ENCODE measurements at regions not wholly inside any gene's neighbourhood (a gene's known extent, or its start where the extent isn't known, plus 50 kb on each side); places are given as distances from the start of the nearest gene placed in this dataset.
A peak's percentile ranks its signal among the peaks of the same experiment; 100 is the strongest.

- Histone ChIP-seq H3K4me3 (no peak overlapping the region), H3K27me3 (no peaks in the 10 kb centered on the region), H3K27ac (peak overlapping the region in 3 of 4 donors; percentile 21 to 68 (median 68)), H3K9me3 (no peaks in the 10 kb centered on the region), H3K4me1 (peaks cover 0 to 36% (median 3%) of the 10 kb centered on the region in 3 donors), H3K36me3 (no peaks in the 10 kb centered on the region)
- no peak for TF ChIP-seq EP300 (IDR thresholded peaks at IDR 0.05)
- TF ChIP-seq CTCF (IDR thresholded peaks at IDR 0.05), result no peak
- no peak for TF ChIP-seq POLR2A (IDR thresholded peaks at IDR 0.05)
- no peak for TF ChIP-seq POLR2AphosphoS5 (IDR thresholded peaks at IDR 0.05)
- no peak for ATAC-seq
- 46 to 70% methylated on average over 5 of the region's 5 CpGs for WGBS, 2 donors (ENCODE audit: low coverage in 1 of 2)
Measured at GRCh38 chr13:30113551-30113950, 193.8 kb downstream of the KATNAL1 start.

- WGBS, 2 donors (ENCODE audit: low coverage in 1 of 2), result 11 to 15% methylated on average over 12 to 13 of the region's 19 CpGs
- Histone ChIP-seq H3K27ac (peak overlapping the region in 2 of 4 donors; percentile 68), H3K9me3 (no peaks in the 10 kb centered on the region), H3K4me1 (peaks cover 0 to 36% (median 3%) of the 10 kb centered on the region in 3 donors), H3K27me3 (no peaks in the 10 kb centered on the region), H3K4me3 (no peak overlapping the region), H3K36me3 (no peaks in the 10 kb centered on the region)
- ATAC-seq, result peak; percentile 81
- TF ChIP-seq CTCF (IDR thresholded peaks at IDR 0.05) (peak; percentile 97 to 100 (median 98)), EP300 (IDR thresholded peaks at IDR 0.05) (no peak), POLR2AphosphoS5 (IDR thresholded peaks at IDR 0.05) (peak; percentile 76)
Measured at GRCh38 chr13:30112602-30113435, 194.5 kb downstream of the KATNAL1 start.

- 35 to 63% methylated on average over 2 of the region's 5 CpGs for WGBS, 2 donors (ENCODE audit: low coverage in 1 of 2)
- ATAC-seq, result no peak
- TF ChIP-seq CTCF (IDR thresholded peaks at IDR 0.05) (peak in 1 of 4 experiments; percentile 20), EP300 (IDR thresholded peaks at IDR 0.05) (no peak), POLR2A (IDR thresholded peaks at IDR 0.05) (no peak)
- H3K36me3 ChIP-seq, result no peaks in the 10 kb centered on the region
- H3K27me3 ChIP-seq, result no peaks in the 10 kb centered on the region
- H3K4me1 ChIP-seq, result peaks cover 0 to 36% (median 3%) of the 10 kb centered on the region in 3 donors
- H3K4me3 ChIP-seq, result no peak overlapping the region
- no peak overlapping the region for H3K27ac ChIP-seq
- H3K9me3 ChIP-seq, result no peaks in the 10 kb centered on the region
Measured at GRCh38 chr13:30111810-30112209, 195.5 kb downstream of the KATNAL1 start.

GRCh38 chr13:30110301-30111070, 196.9 kb downstream of the KATNAL1 start:
- H3K36me3 ChIP-seq, result no peaks in the 10 kb centered on the region
- H3K27me3 ChIP-seq, result no peaks in the 10 kb centered on the region
- peaks cover 0 to 33% (median 3%) of the 10 kb centered on the region in 3 donors for H3K4me1 ChIP-seq
- H3K4me3 ChIP-seq, result no peak overlapping the region
- TF ChIP-seq POLR2A (IDR thresholded peaks at IDR 0.05), result no peak
- no peak for TF ChIP-seq CTCF (IDR thresholded peaks at IDR 0.05)
- no peak for TF ChIP-seq EP300 (IDR thresholded peaks at IDR 0.05)
- no peak for ATAC-seq
- WGBS, 2 donors (ENCODE audit: low coverage in 1 of 2), result 62% methylated on average over 2 of the region's 11 CpGs; no CpG with 5 or more reads in 1 of the 2 donors
- H3K9me3 ChIP-seq, result no peaks in the 10 kb centered on the region
- no peak overlapping the region for H3K27ac ChIP-seq
